ENCODE measurements at regions not wholly inside any gene's neighbourhood (a gene's known extent, or its start where the extent isn't known, plus 50 kb on each side); places are given as distances from the start of the nearest gene placed in this dataset.

GRCh38 chr4:128362760-128363159 lies 75.1 kb upstream of the PGRMC2 start:
- TF ChIP-seq EZH2phosphoT487 (IDR thresholded peaks at IDR 0.05; ENCODE audit: borderline replicate concordance) (no peak), CTCF (conservative IDR thresholded peaks at IDR 0.05; ENCODE audit: low read length) (no peak)
